Cerebellar cortex (tissue), 1 donor: ENCODE measurements at regions not wholly inside any gene's neighbourhood (a gene's known extent, or its start where the extent isn't known, plus 50 kb on each side); places are given as distances from the start of the nearest gene placed in this dataset.
"Not testable (repeated sequence)": the region's sequence is repeated elsewhere in the genome, so short reads cannot be mapped to it uniquely, and the experiment has no call there.

ENCODE experiments used
- DNase-seq: peaks from one replicate; pipeline ENCODE4 v3.0.0-alpha.2; 2015; ENCODE audit warnings: low spot score

DNA sequence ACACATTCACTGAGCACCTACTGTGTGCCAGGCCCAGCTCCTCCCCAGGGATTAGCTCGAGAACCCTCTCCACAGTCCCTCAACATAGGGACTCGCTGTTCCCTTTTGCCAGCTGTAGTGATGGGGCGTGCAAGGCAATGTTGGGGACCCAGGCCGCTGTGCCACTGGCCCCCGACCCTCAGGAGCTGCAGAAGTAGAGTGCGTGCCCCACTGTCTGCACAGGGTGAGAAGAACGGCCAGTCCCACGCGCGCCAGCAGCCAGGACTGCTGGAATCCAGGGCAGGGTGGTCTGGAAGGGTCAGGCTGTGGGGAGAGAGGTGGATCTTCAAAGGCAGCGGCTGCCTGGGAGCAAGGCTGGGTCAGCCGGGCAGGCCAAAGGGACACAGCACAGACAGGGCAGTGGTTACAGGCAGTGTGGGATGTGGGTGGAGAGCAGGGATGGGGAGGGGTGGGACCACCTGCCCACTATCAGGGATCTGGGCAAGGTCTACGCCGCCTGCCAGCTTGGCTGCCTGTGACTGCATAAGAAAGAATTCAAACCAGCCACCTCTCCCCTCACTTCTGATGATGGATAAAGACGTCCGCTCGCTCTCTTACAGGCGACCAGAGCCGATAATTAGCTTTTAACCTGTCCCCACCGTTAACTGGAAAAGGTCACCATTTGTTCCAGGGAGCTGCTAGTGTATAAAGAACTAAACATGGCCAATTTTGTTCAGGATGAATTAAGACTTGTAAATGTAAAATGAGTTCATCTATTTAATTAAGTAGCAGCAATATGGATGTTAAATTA lies 86.7 kb upstream of the GSE1 start:
- DNase-seq = no peak

DNA sequence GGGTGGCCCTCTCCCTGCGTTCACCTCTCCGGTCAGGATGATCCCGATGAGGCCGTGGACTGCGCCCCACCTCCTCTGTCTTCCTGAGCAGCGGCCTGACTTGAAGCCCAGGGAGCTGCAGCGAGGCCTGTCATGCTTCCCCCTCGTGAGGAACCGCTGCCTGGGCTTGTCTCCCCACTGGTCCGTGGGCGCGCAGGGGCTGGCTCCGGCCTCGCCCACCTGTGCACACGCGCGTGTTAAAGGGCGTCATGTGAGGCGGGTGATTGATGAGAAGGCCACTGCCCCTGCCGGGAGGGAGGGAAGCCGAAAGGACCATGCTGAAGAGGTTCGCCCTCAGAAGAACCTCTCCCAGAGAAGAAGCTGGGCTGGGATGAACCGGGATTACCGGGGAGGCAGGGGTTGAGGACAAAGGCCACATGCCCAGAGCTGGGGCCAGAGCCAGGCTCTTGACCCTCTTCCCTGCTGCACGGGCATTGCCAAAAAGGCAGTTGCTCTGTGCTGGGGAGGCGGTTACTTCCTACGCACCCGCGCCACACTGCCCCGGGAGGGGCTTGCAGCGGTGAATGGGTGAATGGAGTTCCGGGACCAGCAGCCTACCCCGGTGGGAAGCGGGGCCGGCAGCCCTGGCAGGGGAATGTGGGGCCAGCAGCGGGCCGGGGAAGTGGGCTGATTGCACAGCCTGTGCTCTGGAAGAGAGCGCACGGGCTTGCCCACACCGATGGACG lies 85.9 kb upstream of the GSE1 start:
- no peak for DNase-seq

DNA sequence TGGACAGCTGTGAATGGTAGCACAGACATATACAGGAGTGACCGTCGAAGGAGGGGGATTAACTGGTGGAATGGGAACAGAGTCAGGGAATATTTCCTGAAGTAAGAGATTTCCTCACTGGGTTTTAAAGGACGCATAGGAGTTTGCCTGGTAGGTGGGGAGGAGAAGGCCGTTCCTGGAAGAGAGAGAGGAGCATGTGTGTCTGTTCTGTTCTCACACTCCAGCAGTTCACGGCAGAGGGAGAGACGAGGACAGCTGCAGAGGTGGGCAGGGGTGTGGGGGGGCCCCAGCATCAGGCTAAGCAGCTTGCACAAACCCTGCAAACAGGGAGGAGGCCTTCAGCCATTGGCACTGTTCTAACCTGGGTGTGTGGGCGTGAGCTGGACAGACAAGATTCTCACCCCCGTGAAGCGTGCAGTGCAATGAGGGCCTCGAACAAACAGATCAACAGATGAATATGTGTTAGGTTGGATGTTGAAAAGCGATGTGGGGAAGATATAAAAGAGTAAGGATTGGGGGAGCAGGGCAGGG lies 85.3 kb upstream of the GSE1 start:
- DNase-seq = no peak

DNA sequence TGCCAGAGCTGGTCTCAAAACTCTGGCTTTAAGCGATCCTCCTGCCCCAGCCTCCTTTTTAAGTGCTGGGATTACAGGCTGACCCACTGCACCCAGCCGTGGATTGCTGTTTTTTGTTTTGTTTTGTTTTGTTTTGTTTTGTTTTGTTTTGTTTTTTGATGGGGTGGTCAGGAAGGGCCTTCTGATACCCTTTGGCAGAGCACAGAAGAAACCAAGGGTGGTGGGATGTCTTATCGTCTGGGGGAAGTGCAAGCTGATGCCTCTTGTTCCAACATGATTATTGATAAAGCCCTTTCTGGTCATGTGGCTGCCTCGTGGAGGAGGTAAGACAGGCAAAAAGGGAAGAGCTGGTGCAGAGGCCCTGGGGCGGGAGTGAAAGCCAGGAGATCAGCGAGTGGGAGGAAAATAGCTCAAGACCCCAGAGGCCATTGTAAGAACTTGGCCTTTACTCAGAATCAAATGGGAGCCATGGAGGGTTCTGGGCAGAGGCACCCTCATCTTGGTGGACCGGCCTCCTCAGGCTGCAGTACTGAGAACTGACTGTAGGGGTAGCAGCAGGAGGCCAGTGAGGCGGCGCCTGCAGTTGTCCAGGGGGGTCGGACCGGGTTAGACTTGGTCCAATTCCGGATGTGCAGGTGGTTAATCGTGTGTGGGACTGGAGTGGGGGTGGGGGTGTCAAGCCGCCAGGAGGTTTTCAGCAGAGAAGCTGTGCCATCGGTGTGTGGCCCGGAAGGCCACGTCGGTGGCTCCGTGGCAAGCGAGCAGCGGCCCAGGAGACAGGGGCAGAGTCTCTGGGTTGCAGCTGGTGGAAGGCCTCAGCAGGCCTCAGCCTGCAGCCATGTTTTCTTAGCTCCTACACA lies 84.4 kb upstream of the GSE1 start:
- DNase-seq = no peak

DNA sequence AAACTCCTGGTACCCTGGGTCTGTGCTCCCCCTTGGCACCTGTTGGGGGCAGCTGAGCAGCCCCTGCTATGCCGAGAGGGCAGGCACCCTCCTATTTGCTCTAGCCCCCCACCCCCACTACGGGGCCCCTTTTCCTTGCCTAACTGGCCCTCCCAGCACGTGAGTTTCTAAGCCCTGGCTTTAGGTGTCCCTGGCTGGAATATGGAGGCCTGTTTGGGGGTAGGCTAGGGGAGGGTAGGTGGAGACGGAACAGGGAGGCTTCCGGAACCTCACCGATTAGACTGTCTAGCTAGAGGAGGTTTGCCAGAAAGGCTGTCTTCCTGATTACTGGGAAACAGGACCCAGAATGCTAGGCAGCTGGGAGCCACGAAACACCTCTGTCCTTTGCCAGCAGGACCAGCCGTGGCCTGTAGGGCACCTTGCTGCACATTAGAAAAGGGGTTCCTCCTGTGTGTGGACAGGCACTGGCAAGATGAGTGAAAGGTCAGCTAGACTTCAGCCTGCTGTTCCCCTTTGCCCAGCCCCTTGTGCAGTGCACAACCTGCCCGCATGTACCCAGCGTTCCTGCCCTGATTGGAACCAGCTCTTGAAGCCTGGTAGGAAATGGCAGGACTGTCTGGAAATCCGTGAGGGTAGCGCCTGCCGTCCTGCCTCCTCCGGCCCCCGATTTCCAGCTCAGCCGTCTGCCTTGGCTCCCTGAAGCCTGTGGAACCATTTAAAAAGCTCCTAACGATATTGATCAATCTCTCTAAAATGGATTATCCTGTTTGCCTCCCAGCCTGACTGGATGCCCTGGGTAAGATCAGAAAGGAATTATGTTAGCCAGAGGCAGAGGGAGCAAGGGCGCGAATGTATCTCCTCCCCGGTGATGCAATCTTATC lies 83.4 kb upstream of the GSE1 start:
- DNase-seq = no peak

DNA sequence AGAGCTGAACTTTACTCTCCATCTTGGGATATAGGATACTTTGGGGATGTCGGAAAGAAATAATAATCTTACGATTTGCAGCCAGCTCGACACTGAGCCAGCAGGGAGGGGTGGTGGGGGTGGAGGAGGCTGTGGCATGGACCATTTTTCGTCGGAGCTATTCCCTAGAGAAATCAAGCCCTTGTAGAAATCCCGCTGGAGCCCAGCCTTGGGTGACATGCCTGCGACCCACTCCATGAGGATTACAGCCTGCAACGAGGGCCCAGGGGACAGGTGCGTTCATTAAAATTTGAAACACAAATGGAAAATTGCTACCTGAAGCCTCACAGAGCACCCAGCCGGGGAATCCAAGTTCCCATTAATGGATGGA lies 82.8 kb upstream of the GSE1 start:
- DNase-seq = no peak

DNA sequence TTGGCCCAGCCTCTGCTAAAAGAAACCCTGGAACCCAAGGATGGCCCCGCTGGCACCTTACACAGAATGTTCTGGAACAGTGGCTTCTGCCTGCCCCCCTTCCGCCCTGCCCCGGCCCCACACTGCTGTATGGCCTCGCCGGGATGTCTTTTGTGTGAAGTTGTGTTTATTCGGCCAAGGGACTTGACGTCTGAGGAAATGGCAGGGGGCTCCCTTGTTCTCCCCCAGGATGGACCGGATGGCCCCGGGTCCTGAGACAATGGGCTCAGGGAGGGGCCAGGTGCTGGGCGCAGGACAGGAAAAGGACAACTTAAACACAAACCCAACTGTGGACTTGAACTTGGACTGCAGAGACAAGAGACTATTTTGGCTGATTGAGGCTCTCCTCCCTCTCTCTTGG lies 81.6 kb upstream of the GSE1 start:
- DNase-seq = no peak

DNA sequence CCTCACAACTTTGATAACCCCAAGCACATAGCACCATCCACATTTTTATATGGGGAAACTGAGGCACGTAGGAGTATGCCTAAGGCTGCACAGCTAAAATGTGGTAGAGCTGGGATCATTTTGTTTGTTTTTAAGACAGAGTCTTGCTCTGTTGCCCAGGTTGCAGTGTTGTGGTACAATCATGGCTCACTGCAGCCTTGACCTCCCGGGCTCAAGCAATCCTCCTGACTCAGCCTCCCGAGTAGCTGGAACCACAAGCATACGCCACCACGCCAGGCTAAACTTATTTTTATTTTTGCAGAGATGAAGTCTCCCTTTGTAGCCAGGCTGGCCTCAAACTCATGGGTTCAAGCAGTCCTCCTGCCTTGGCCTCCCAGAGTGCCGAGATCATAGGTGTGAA lies 81.0 kb upstream of the GSE1 start:
- no peak for DNase-seq

DNA sequence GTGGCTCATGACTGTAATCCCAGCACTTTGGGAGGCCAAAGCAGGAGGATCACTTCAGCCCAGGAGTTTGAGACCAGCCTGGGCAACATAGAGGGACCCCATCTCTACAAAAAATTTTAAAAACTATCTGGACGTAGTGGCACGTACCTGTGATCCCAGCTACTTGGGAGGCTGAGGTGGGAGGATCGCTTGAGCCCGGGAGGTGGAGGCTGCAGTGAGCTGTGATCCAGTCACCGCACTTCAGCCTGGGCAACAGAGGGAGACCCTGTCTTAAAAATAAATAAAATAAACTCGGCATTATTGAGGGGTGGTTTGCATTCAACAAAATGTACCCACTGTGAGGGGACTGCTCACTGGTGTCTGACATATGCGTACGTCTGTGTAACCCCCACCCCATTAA lies 79.5 kb upstream of the GSE1 start:
- not testable (repeated sequence) for DNase-seq

DNA sequence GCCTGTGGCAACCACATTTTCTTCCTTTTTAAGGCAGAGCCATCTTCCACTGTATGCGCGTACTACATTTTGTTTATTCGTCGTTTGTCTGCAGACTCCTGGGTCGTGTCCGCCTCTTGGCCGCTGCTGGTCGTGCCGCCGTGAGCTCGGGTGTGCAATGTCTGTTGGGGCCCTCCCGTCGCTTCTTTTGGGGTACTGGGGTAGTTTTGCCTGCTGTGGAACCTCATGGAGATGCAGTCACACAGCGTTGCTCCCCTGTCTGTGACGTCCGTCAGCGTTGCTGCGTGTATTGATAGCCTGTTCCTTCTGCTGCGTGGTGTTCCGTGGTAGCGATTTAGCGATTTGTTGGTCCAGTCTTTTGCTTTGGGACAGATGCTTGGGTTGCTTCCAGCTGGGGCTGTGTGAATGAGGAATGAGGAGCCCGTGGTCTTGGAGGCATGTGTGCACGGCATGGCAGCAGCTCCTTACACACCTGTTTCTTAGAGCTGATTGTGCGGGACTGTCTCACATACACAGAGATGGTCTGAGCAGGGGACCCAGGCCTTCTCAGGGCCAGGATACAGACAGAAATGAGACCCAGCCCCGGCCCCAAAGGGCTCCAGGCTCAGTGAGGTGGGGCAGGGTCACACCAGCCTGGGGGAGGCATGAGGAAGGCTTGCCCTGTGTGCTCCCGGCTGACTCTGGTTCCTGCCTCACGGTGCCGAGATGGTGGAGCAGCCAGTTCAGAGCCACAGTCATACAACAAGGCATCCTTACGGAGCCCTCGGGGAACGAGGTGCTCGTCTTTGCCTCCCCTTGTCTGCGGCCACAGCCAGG lies 78.4 kb upstream of the GSE1 start:
- no peak for DNase-seq

DNA sequence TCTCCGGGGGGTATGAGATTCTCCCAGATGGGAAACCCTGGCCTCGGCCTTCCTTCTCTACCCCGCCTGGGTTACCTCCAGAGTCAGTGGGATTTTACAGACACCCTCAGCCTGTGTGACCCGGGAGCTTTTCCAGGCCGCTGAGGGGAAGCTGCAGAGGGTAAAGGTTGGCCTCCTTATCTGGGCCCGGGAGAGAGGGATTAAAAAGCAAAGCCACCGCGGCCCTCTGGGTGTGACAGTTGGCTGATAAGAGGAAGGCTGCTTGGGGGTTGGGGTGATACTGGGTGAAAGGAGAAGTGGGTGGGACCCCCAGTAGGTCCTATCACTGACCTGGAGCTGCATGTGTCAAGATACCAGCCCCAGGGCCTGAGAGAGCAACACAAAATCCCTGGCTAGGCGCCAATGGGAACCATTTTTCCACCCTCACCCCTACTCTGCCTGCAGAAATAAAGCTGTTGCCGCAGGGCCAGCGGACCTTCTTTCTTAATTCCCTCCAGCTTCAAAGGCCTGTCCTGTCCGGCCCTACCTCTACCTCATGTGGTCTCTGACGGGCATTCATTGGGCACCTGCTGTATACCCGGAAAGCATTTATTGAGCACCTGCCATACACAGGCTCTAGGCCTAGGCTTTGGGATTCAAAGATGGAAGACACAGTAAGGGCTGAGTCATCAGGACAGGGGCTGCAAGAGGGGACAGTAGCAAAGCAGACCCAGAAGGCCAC lies 77.6 kb upstream of the GSE1 start:
- DNase-seq = no peak

DNA sequence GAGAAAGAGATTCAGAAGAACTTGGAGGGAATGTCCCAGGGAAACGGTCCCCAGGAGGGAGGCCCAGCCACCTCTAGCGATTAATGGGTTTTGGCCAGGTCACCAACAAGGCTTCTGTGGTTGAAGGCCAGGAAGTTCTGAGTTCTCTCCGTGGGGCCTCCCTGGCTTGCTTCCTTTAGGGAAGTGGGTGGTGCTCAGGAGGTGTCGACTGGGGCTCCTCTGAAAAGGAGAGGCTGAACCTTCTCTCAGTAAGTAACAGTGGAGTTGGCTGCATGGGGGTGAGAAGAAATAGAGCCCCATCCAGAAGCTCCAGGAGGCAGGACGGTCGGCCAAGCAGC lies 77.1 kb upstream of the GSE1 start:
- no peak for DNase-seq

DNA sequence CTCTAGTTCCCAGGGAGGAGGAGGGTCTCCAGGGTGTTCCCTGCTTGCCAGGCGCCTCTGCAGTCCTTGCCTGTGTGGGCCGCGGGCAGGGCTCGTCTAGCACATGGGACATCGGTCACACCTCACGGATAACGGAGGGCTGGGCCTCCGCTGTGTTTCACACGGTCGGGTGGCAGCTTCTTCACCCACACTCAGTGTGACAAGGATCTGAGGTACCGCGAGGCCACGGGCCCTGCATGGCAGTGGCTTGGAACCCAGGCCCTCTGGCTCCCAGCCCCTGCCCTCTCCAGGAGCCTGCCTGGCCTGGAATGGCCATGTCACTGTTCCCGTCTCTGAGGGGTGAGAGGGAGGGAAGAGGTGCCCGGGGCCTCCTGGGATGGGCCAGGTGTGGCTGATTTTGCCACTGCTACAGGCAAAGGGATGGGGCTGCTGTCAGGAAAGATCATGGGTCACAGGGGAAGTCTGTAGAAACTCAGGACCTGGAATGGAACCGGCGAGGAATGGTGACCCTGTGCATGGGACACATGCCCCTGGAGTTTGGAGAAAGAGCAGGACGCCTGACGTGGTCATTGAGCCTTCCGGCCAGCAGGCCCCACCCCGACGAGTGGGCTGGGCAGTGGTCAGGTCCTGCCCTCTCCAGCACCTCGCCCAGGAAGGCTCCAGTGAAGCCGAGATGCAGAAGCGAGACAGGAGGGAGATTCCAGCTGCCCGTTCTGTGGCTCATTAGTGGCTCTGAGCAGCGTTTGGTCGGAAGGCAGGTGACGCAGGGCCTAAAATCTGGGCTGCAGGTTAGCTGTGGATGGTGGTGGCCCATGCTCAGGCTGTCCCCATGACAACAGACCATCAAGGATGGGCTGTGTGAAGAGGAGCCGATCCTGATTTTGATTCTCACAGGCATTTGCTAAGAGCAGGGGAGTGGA lies 76.5 kb upstream of the GSE1 start:
- no peak for DNase-seq

DNA sequence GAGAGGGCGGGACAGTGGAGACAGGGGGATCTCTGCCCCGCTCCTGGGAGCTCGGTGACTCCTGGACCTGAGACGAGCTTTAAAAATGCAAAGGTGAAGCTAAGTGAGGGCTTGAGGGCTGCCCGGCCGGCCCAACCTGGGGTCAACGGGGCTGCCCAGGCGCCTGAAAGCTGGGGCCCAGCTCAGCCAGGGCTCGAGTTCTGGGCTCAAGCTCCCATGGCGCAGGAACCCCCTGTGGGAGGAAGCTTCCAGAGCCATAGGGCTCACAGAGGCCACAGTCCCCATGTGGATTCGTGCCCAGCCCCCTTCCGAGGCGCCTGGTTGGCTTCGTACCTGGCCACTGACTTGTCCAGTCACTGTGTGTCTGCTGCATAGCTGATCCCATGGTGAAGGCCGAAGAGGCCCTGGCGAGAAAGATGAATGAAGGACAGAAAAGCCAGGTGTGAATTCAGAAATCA lies 75.8 kb upstream of the GSE1 start:
- DNase-seq = no peak

DNA sequence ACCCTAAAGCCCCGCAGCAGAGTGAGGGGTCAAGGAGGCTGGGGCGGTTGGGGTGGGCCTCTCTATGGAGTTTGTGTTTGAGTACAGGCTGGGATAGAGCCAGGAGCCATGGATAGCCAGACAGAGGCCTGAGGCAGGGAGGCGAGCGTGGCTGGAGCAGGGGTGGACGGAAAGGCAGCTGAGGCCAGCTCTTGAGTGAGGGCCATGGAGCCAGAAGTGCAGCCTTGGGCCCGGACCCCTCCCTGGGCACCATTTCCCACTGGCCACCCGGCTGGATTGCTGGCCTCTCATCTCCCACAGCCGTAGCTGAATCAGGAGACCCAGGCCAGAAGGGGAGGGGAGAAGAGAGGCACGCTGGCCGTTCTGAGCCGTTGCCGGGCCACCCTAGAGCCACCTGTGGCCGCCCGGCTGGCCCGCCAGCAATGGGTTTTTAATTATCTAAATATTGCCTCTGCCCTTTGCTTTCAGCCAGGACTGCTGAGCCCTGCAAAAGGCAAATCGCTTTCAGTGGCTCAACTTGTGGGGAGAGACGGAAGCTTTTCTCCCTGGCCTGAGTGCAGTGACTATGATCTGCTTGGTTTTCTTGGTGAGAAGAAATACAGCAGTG lies 75.2 kb upstream of the GSE1 start:
- DNase-seq = no peak

DNA sequence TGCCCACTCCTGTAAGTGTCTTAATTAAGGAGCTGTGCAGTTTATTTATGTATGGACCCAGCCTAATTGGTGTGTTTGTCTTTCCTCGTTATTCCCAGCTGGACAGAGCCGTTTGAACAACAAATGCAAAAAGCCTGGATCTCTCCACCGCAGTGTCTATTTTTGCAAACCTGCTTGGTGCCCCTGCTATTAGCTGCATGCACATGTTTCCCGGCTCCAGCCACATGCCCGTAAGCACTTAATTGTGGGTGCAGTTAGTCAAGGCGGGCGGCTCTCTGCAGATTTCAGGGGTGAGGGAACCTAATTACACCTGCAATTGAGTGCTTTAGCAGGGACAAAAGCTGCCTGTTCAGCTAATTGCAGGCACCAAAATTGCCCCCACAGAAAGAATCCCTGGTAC lies 74.0 kb upstream of the GSE1 start:
- no peak for DNase-seq

DNA sequence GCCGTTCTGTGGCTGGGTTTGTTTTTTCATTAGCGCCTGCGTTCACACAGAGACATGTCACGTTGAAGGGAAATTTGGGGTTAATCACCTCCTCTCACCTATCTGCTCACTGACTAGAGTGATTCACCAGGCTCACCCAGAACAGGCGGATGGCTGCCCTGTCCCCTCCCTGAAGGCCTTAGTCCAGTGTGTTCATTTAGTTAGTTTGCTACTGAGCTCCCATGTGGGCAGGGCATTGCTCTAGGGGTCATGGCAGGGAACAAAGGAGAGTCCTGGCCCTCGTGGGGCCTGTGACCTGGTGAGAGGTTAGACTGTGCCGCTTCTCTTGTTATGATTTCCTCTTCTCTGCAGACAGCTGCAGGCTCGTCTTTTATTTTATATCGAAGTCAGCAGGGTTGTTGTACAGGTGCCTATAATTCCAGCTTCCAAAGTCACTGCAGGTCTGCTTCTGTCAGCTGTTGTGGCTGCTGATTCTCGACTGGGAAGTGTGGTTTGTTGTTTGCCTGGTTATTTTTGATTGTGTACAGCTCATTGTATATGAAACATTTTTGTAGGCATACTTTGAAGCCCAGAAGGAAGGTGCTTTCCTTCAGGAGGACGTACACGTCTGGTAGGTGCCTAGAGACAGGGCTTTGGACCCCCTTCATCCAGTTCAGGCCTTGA lies 73.4 kb upstream of the GSE1 start:
- DNase-seq = no peak

DNA sequence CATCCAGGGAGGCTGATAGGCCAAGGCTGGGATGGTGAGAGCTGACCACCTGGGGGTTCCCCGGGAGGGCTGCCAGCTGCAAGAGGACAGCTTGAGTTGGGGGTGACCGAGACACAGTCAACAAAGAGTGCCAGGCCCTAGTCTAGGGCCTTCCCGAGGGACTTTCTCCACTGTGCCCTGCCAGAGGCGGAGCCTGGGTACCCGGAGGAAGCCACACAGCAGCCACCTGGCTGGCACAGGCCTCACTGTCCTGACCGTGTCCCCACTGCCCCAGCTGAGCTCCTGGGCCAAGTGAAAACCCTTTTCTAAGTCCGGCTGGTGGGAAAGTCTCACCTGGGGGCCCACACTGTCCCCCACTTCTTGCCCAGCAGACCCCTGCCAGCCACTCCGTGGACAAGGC lies 71.9 kb upstream of the GSE1 start:
- DNase-seq = no peak
